Endothelial cell of umbilical vein (primary cell): ENCODE measurements at regions not wholly inside any gene's neighbourhood (a gene's known extent, or its start where the extent isn't known, plus 50 kb on each side); places are given as distances from the start of the nearest gene placed in this dataset.

Source experiments
- BruUV-seq: library from RNA; stranded (reverse); fragments of 400-500 nt; replicated peaks from 2 replicates; lab custom pipeline; 2021; lab: Mats Ljungman, UMichigan
- CTCF ChIA-PET: fragments of 300-600, 350-600 bp; sonication (Branson Sonifier 250); formaldehyde crosslinking; loops from one replicate; lab custom pipeline; 2021; ENCODE audit warnings: antibody characterized with exemption, inconsistent platforms; lab: Charles Lee
- POLR2A ChIA-PET: fragments of 300-600, 350-600 bp; sonication (Branson Sonifier 250); formaldehyde crosslinking; loops from one replicate; lab custom pipeline; 2021; ENCODE audit warnings: antibody characterized with exemption, inconsistent platforms; lab: Charles Lee
- DNase-seq: peaks from one replicate; pipeline ENCODE4 v3.0.0-alpha.2; 2011; ENCODE audit warnings: low read depth, low spot score
- FAIRE-seq: peaks from 2 replicates; lab custom pipeline; 2011; peaks lifted over from hg19 to GRCh38; lab: Jason Lieb, UNC
- H2AFZ ChIP-seq: 2 replicates; pipeline ENCODE4 v1.6.0; 2012; ENCODE audit warnings: low read depth, low read length, control low read depth, inconsistent platforms
- H3K27ac ChIP-seq: 2 replicates; pipeline ENCODE4 v1.5.1; 2011; ENCODE audit warnings: low read depth, mild to moderate bottlenecking, control low read depth, low read length, moderate library complexity; ENCODE audit not compliant: insufficient read depth
- H3K27me3 ChIP-seq, 2 experiments: 2 replicates each; pipeline versions ENCODE4 v1.6.0 to v1.6.1; 2011; ENCODE audit warnings: low read length in 2 of 2, mixed read lengths in 1 of 2; ENCODE audit not compliant: control insufficient read depth in 2 of 2, insufficient read depth in 2 of 2
- H3K36me3 ChIP-seq, 2 experiments: 2 replicates in 1 of 2; 3 replicates in 1 of 2; pipeline ENCODE4 v1.5.1; 2011; ENCODE audit warnings: low read length in 2 of 2, mild to moderate bottlenecking in 1 of 2, moderate library complexity in 1 of 2; ENCODE audit not compliant: control insufficient read depth in 2 of 2, insufficient read depth in 2 of 2; ENCODE audit errors: extremely low read depth in 1 of 2
- H3K4me1 ChIP-seq: 3 replicates; pipeline ENCODE4 v1.5.1; 2011; ENCODE audit warnings: mild to moderate bottlenecking, low read length; ENCODE audit not compliant: control insufficient read depth, insufficient read depth; ENCODE audit errors: extremely low read depth
- H3K4me2 ChIP-seq: 2 replicates; pipeline ENCODE4 v1.6.1; 2011; ENCODE audit warnings: low read length, control low read depth, mixed read lengths; ENCODE audit not compliant: insufficient read depth
- H3K4me3 ChIP-seq, 3 experiments: fragments of 200-600 bp in 1 of 3; sonication (generic), shearing (Covaris generic) in 1 of 3; replicated peaks in 1 of 3; 2 replicates each; pipeline ENCODE4 v1.5.1; 2011 to 2016; ENCODE audit warnings: control low read depth in 3 of 3, low read length in 3 of 3, mild to moderate bottlenecking in 2 of 3, inconsistent platforms in 1 of 3, low read depth in 1 of 3, moderate library complexity in 1 of 3; ENCODE audit not compliant: insufficient read depth in 1 of 3
- H3K79me2 ChIP-seq: 2 replicates; pipeline ENCODE4 v1.6.0; 2012; ENCODE audit warnings: low read length, inconsistent platforms; ENCODE audit not compliant: control insufficient read depth, insufficient read depth
- H3K9ac ChIP-seq: replicated peaks from 2 replicates; pipeline ENCODE3; 2011; ENCODE audit warnings: low read length, control low read depth; ENCODE audit not compliant: insufficient read depth; ENCODE audit errors: extremely low read depth
- H3K9me1 ChIP-seq: replicated peaks from 3 replicates; pipeline ENCODE4 v1.6.0; 2011; ENCODE audit warnings: mild to moderate bottlenecking, low read length; ENCODE audit not compliant: control insufficient read depth, insufficient read depth; ENCODE audit errors: extremely low read depth
- H3K9me3 ChIP-seq: replicated peaks from 2 replicates; pipeline ENCODE4 v1.5.1; 2012; ENCODE audit warnings: low read length, inconsistent platforms; ENCODE audit not compliant: control insufficient read depth, insufficient read depth
- H4K20me1 ChIP-seq: replicated peaks from 2 replicates; pipeline ENCODE3; 2011; ENCODE audit warnings: mild to moderate bottlenecking, low read length; ENCODE audit not compliant: control insufficient read depth, insufficient read depth; ENCODE audit errors: extremely low read depth
- EZH2 ChIP-seq: IDR thresholded peaks from 2 replicates; pipeline ENCODE4 v1.6.1; 2012; ENCODE audit warnings: borderline replicate concordance, low read depth, mild to moderate bottlenecking, moderate library complexity, low read length, inconsistent platforms; ENCODE audit not compliant: severe bottlenecking
- FOS ChIP-seq: IDR thresholded peaks from 2 replicates; pipeline ENCODE4 v1.6.1; 2011; ENCODE audit warnings: mild to moderate bottlenecking, low read length, moderate library complexity, borderline replicate concordance; ENCODE audit not compliant: insufficient read depth
- GATA2 ChIP-seq: IDR thresholded peaks from 2 replicates; pipeline ENCODE4 v1.7.0; 2011; ENCODE audit warnings: low read depth, mild to moderate bottlenecking, moderate library complexity, mixed read lengths, low read length; ENCODE audit not compliant: insufficient read length, insufficient read depth
- JUN ChIP-seq: IDR thresholded peaks from 2 replicates; pipeline ENCODE4 v1.6.1; 2011; ENCODE audit warnings: borderline replicate concordance, low read depth; ENCODE audit not compliant: insufficient read length, insufficient read depth
- MAX ChIP-seq: IDR thresholded peaks from 2 replicates; pipeline ENCODE4 v1.6.1; 2011; ENCODE audit not compliant: insufficient read depth, insufficient read length
- MYC ChIP-seq: IDR thresholded peaks from one replicate; pipeline ENCODE4 v1.6.1; 2011; ENCODE audit warnings: mild to moderate bottlenecking, low read depth, low read length
- POLR2A ChIP-seq: IDR thresholded peaks from 2 replicates; pipeline ENCODE4 v1.6.1; 2012; ENCODE audit warnings: low read depth, mild to moderate bottlenecking, control low read depth, low read length
- POLR2AphosphoS5 ChIP-seq: IDR thresholded peaks from 2 replicates; pipeline ENCODE4 v1.6.1; 2012; ENCODE audit warnings: low read depth, mild to moderate bottlenecking, control low read depth, low read length, moderate library complexity; ENCODE audit not compliant: insufficient read depth
- dilution Hi-C: fragments of 300-500 bp; cut with MboI; formaldehyde crosslinking; loops from one replicate; pipeline ENCODE4 v1.15.0; 2019; ENCODE audit warnings: low sequenced_read_pairs; ENCODE audit not compliant: extremely low pct_ligation_motif_present
- intact Hi-C: fragments of 100-400 bp; cut with micrococcal nuclease; formaldehyde crosslinking; loops from one replicate; pipeline ENCODE4 v1.10.0; 2022
- TF ChIP-seq, protein P1 (sequence below), 2 donors: IDR thresholded peaks; 1 replicate in 1 of 2; 2 replicates in 1 of 2; pipeline ENCODE4 v1.5.1; 2011; ENCODE audit warnings: low read length in 2 of 2, mild to moderate bottlenecking in 2 of 2, moderate library complexity in 2 of 2, control low read depth in 1 of 2, inconsistent platforms in 1 of 2, low read depth in 1 of 2; ENCODE audit not compliant: insufficient read depth in 1 of 2; ENCODE audit errors: extremely low read depth in 1 of 2

DNA sequence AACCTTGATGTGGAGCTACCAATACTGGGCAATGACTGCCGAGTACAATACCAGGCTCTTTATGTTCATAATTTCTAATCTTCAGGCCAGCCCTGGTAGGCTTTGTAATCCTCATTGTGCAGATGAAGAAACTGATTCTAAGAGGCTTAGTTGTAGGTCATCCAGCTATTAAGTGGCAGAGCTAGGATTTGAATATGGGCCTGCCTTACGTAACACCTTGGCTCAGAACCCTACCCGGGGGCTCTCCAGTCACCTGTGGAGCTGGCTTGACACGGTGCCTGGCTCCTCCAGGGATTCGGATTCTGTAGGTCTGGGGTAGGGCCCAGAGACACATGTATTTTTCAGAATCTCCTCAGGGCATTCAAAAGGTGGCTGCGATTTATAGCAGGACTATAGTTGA is 515.5 kb downstream of the QKI start:
- Histone ChIP-seq H3K9ac (no peak overlapping the region), H3K4me2 (no peak overlapping the region), H3K36me3 (no peaks in the 10 kb centered on the region), H3K27me3 (no peaks in the 10 kb centered on the region), H4K20me1 (no peaks in the 10 kb centered on the region), H3K9me1 (no peaks in the 10 kb centered on the region), H3K9me3 (no peaks in the 10 kb centered on the region), H2AFZ (no peak overlapping the region), H3K4me1 (peaks cover 7% of the 10 kb centered on the region), H3K4me3 (no peak overlapping the region), H3K79me2 (no peaks in the 10 kb centered on the region), H3K27ac (no peak overlapping the region)
- TF ChIP-seq, protein P1, sequence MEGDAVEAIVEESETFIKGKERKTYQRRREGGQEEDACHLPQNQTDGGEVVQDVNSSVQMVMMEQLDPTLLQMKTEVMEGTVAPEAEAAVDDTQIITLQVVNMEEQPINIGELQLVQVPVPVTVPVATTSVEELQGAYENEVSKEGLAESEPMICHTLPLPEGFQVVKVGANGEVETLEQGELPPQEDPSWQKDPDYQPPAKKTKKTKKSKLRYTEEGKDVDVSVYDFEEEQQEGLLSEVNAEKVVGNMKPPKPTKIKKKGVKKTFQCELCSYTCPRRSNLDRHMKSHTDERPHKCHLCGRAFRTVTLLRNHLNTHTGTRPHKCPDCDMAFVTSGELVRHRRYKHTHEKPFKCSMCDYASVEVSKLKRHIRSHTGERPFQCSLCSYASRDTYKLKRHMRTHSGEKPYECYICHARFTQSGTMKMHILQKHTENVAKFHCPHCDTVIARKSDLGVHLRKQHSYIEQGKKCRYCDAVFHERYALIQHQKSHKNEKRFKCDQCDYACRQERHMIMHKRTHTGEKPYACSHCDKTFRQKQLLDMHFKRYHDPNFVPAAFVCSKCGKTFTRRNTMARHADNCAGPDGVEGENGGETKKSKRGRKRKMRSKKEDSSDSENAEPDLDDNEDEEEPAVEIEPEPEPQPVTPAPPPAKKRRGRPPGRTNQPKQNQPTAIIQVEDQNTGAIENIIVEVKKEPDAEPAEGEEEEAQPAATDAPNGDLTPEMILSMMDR (IDR thresholded peaks at IDR 0.05; ENCODE audit: extremely low read depth in 1 of 2, insufficient read depth in 1 of 2, low read depth in 1 of 2, low read length in 2 of 2) = no peak
- TF ChIP-seq GATA2 (no peak), POLR2A (no peak), JUN (no peak), EZH2 (no peak), MAX (no peak), FOS (no peak), MYC (no peak), POLR2AphosphoS5 (no peak)
- ChIA-PET CTCF (no interaction called here), POLR2A (no interaction called here)
- dilution Hi-C loops (no loop called here), intact Hi-C loops (no loop called here)
- no TSS peak for BruUV-seq
- FAIRE-seq (no peak), DNase-seq (no peak)
